DND-41 (cell line): ENCODE measurements at regions not wholly inside any gene's neighbourhood (a gene's known extent, or its start where the extent isn't known, plus 50 kb on each side); places are given as distances from the start of the nearest gene placed in this dataset.

Source experiments
- ATAC-seq: fragments of 200-7000 bp; cut with Tn5 transposase; 3 replicates; pipeline ENCODE4 v1.9.1; 2021; ENCODE audit warnings: low read depth; ENCODE audit not compliant: insufficient read depth
- DNase-seq: peaks from one replicate; pipeline ENCODE4 v3.0.0-alpha.2; 2020
- H2AFZ ChIP-seq: 2 replicates; pipeline ENCODE4 v1.6.0; 2012; ENCODE audit warnings: low read depth, low read length
- H3K27ac ChIP-seq: 2 replicates; pipeline ENCODE4 v1.5.1; 2012; ENCODE audit warnings: low read length, inconsistent platforms
- H3K27me3 ChIP-seq: fragments of 200-600 bp; sonication (generic); 2 replicates; pipeline ENCODE4 v1.6.0; 2012; ENCODE audit warnings: low read length, mild to moderate bottlenecking, inconsistent platforms; ENCODE audit not compliant: insufficient read depth, poor library complexity
- H3K36me3 ChIP-seq: 2 replicates; pipeline ENCODE4 v1.5.1; 2012; ENCODE audit warnings: low read length, inconsistent platforms; ENCODE audit not compliant: insufficient read depth
- H3K4me1 ChIP-seq: 2 replicates; pipeline ENCODE4 v1.5.1; 2012; ENCODE audit warnings: mild to moderate bottlenecking, low read length; ENCODE audit not compliant: insufficient read depth
- H3K4me2 ChIP-seq: 2 replicates; pipeline ENCODE4 v1.6.0; 2012; ENCODE audit warnings: mild to moderate bottlenecking, moderate library complexity, low read length, inconsistent platforms; ENCODE audit not compliant: insufficient read depth
- H3K4me3 ChIP-seq, 2 experiments: fragments of 200-600 bp in 1 of 2; shearing (Covaris generic) in 1 of 2; 2 replicates each; pipeline ENCODE4 v1.5.1; 2012 to 2016; ENCODE audit warnings: inconsistent platforms in 2 of 2, low read length in 2 of 2, mild to moderate bottlenecking in 2 of 2, low read depth in 1 of 2, moderate library complexity in 1 of 2
- H3K79me2 ChIP-seq: 2 replicates; pipeline ENCODE4 v1.6.0; 2012; ENCODE audit warnings: low read length, inconsistent platforms; ENCODE audit not compliant: insufficient read depth
- H3K9ac ChIP-seq: 2 replicates; pipeline ENCODE4 v1.6.0; 2012; ENCODE audit warnings: low read depth, mild to moderate bottlenecking, inconsistent platforms, low read length, moderate library complexity
- H3K9me3 ChIP-seq: 2 replicates; pipeline ENCODE4 v1.5.1; 2012; ENCODE audit warnings: low read length, moderate library complexity, mild to moderate bottlenecking, inconsistent platforms; ENCODE audit not compliant: insufficient read depth, severe bottlenecking
- H4K20me1 ChIP-seq: 2 replicates; pipeline ENCODE4 v1.6.0; 2012; ENCODE audit warnings: low read length; ENCODE audit not compliant: insufficient read depth
- EZH2 ChIP-seq: IDR thresholded peaks from 3 replicates; pipeline ENCODE4 v1.6.1; 2012; ENCODE audit warnings: borderline replicate concordance, low read depth, mild to moderate bottlenecking, moderate library complexity, low read length, inconsistent platforms; ENCODE audit not compliant: severe bottlenecking
- TF ChIP-seq, protein P1 (sequence below): IDR thresholded peaks from 2 replicates; pipeline ENCODE4 v1.5.1; 2012; ENCODE audit warnings: borderline replicate concordance, low read length, moderate library complexity, mild to moderate bottlenecking; ENCODE audit not compliant: poor library complexity, severe bottlenecking; ENCODE audit errors: extremely low read depth

DNA sequence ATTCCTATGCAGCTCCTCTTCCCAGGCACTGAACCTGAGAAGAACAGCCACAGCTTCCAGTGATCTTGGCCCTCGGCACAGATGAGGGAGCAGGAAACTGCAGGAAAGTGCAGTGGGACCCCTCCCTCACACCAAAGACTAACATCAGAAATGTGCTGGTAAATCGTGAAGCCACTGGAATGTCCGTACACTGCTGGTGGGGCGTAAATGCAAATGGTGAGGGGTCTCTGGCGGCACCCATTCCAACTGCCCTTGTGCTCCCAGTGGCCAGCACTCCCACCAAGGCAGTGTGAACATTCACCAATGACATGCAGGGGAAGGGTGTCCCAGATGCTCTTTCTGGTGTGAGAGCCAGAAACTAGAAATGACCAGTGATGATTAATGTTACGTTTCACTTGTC is 574.0 kb downstream of the BRD1 start:
- no peak for DNase-seq
- H3K4me2 ChIP-seq = no peak overlapping the region
- H3K27me3 ChIP-seq = no peaks in the 10 kb centered on the region
- no peak overlapping the region for H2AFZ ChIP-seq
- H3K9me3 ChIP-seq = no peaks in the 10 kb centered on the region
- H4K20me1 ChIP-seq = no peaks in the 10 kb centered on the region
- H3K4me1 ChIP-seq = no peaks in the 10 kb centered on the region
- ATAC-seq = no peak
- H3K9ac ChIP-seq = no peak overlapping the region
- no peak overlapping the region for H3K4me3 ChIP-seq
- H3K36me3 ChIP-seq = no peaks in the 10 kb centered on the region
- TF ChIP-seq EZH2 = no peak
- TF ChIP-seq, protein P1, sequence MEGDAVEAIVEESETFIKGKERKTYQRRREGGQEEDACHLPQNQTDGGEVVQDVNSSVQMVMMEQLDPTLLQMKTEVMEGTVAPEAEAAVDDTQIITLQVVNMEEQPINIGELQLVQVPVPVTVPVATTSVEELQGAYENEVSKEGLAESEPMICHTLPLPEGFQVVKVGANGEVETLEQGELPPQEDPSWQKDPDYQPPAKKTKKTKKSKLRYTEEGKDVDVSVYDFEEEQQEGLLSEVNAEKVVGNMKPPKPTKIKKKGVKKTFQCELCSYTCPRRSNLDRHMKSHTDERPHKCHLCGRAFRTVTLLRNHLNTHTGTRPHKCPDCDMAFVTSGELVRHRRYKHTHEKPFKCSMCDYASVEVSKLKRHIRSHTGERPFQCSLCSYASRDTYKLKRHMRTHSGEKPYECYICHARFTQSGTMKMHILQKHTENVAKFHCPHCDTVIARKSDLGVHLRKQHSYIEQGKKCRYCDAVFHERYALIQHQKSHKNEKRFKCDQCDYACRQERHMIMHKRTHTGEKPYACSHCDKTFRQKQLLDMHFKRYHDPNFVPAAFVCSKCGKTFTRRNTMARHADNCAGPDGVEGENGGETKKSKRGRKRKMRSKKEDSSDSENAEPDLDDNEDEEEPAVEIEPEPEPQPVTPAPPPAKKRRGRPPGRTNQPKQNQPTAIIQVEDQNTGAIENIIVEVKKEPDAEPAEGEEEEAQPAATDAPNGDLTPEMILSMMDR = no peak
- H3K79me2 ChIP-seq = no peaks in the 10 kb centered on the region
- no peak overlapping the region for H3K27ac ChIP-seq

DNA sequence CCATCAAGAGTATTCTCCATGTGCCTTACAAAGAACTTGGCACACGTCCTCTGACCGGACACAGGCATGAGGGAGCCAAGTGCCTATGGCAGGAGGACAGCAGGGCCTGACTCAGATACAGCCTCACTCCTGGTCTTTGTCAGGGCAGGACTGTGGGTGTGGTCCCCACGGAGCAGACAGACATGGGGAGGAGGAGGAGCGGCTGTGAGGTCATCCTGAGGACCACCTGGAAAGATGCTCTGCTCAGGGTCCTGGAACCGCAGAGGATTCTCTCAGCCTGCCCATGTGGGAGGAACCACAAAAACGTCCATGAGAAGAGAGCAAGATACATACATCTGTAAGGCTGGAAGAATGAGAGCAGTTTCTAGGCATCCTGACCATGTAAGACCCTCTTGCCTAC is 576.3 kb downstream of the BRD1 start:
- no peaks in the 10 kb centered on the region for H3K36me3 ChIP-seq
- H3K9ac ChIP-seq = no peak overlapping the region
- no peak overlapping the region for H3K4me3 ChIP-seq
- TF ChIP-seq, protein P1 = no peak
- no peak for TF ChIP-seq EZH2
- no peak for DNase-seq
- H2AFZ ChIP-seq = no peak overlapping the region
- H3K4me1 ChIP-seq = no peaks in the 10 kb centered on the region
- no peaks in the 10 kb centered on the region for H3K27me3 ChIP-seq
- H3K79me2 ChIP-seq = no peaks in the 10 kb centered on the region
- no peaks in the 10 kb centered on the region for H3K9me3 ChIP-seq
- no peak for ATAC-seq
- H3K4me2 ChIP-seq = no peak overlapping the region
- H3K27ac ChIP-seq = no peak overlapping the region
- no peaks in the 10 kb centered on the region for H4K20me1 ChIP-seq

DNA sequence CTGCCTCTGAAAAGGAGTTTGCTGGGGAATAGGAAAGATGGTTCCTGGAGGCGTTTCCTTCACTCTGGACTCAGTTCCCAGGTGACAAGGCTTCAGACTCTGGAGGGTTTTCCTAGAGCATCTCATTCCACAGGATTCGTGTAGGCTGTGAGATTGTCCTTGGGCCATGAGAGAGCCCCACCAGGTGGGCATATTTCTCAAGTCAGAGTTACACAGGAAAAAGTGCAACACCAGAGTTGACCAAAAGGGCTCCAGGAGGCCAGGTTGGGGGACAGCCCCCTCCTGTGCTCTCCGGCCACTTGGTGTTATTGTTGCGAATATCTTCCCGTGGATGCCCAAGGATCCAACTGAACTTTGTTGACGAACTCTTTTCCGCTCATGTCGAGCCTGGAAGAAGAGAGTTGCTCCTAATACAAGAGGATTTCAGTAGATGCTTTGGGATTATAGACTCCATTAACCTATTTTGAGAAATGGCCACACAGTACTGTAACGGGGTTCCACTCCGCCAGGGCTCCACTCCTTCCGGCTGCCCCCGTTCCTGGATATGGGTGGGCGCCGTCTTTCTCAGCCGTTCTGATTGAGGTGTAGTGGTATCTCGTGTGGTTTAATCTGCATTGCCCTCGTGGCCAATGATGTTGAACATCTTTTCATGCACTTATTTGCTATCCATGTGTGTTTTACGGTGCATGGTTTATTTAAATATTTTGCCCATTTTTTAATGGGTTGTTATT is 580.3 kb downstream of the BRD1 start:
- H4K20me1 ChIP-seq = no peaks in the 10 kb centered on the region
- no peak for ATAC-seq
- no peak overlapping the region for H3K27ac ChIP-seq
- H3K9me3 ChIP-seq = no peaks in the 10 kb centered on the region
- H3K9ac ChIP-seq = no peak overlapping the region
- no peak for DNase-seq
- H3K79me2 ChIP-seq = no peaks in the 10 kb centered on the region
- H3K4me2 ChIP-seq = no peak overlapping the region
- TF ChIP-seq, protein P1 = no peak
- TF ChIP-seq EZH2 = no peak
- H2AFZ ChIP-seq = no peak overlapping the region
- no peaks in the 10 kb centered on the region for H3K36me3 ChIP-seq
- no peaks in the 10 kb centered on the region for H3K27me3 ChIP-seq
- H3K4me3 ChIP-seq = no peak overlapping the region
- H3K4me1 ChIP-seq = no peaks in the 10 kb centered on the region
